IMR-90 (cell line): ENCODE measurements at regions not wholly inside any gene's neighbourhood (a gene's known extent, or its start where the extent isn't known, plus 50 kb on each side); places are given as distances from the start of the nearest gene placed in this dataset.

Experiments
- ATAC-seq: fragments of 200-7000 bp; cut with Tn5 transposase; 2 replicates; pipeline ENCODE4 v1.9.1; 2020; ENCODE audit warnings: low read depth, mild to moderate bottlenecking, moderate library complexity
- BruUV-seq: library from RNA; stranded (reverse); fragments of 400-500 nt; replicated peaks from 2 replicates; lab custom pipeline; 2021; lab: Mats Ljungman, UMichigan
- CTCF ChIA-PET: fragments of 300-600 bp; formaldehyde crosslinking; extraction: SDS; loops from one replicate; lab custom pipeline; 2021; ENCODE audit warnings: antibody characterized with exemption; lab: Yijun Ruan, JAX
- POLR2A ChIA-PET: fragments of 300-600 bp; sonication (Branson Sonifier 250); formaldehyde crosslinking; loops from one replicate; lab custom pipeline; 2022; ENCODE audit warnings: antibody characterized with exemption; ENCODE audit not compliant: unreplicated experiment; lab: Charles Lee
- DNase-seq: peaks from one replicate; pipeline ENCODE4 v3.0.0; 2013
- H2AFZ ChIP-seq: replicated peaks from 2 replicates; pipeline ENCODE3; 2013; ENCODE audit warnings: low read length, mild to moderate bottlenecking; ENCODE audit not compliant: poor library complexity
- H2AK5ac ChIP-seq: 2 replicates; pipeline ENCODE4 v1.6.1; 2013; ENCODE audit warnings: low read depth, low read length, inconsistent platforms
- H2AK9ac ChIP-seq: replicated peaks from 2 replicates; pipeline ENCODE3; 2013; ENCODE audit warnings: mild to moderate bottlenecking, low read depth, low read length, moderate library complexity; ENCODE audit not compliant: poor library complexity
- H2BK120ac ChIP-seq: 2 replicates; pipeline ENCODE4 v1.6.1; 2013; ENCODE audit warnings: low read depth, low read length, inconsistent platforms
- H2BK15ac ChIP-seq: 3 replicates; pipeline ENCODE4 v1.6.1; 2013; ENCODE audit warnings: low read depth, low read length, inconsistent platforms
- H2BK20ac ChIP-seq: 2 replicates; pipeline ENCODE4 v1.6.1; 2013; ENCODE audit warnings: low read depth, mild to moderate bottlenecking, inconsistent platforms, low read length, moderate library complexity
- H2BK5ac ChIP-seq: 2 replicates; pipeline ENCODE4 v1.6.1; 2013; ENCODE audit warnings: mild to moderate bottlenecking, low read depth, low read length, inconsistent platforms; ENCODE audit not compliant: poor library complexity, severe bottlenecking
- H3K14ac ChIP-seq: replicated peaks from 2 replicates; pipeline ENCODE4 v1.6.1; 2013; ENCODE audit warnings: low read depth, low read length, inconsistent platforms
- H3K18ac ChIP-seq: 2 replicates; pipeline ENCODE4 v1.6.1; 2013; ENCODE audit warnings: low read depth, low read length, control low read depth
- H3K23ac ChIP-seq: 2 replicates; pipeline ENCODE4 v1.6.1; 2013; ENCODE audit warnings: low read depth, low read length, inconsistent platforms
- H3K27ac ChIP-seq: 2 replicates; pipeline ENCODE4 v1.5.1; 2013; ENCODE audit warnings: mild to moderate bottlenecking, control low read depth, low read length; ENCODE audit not compliant: insufficient read depth
- H3K27me3 ChIP-seq: 2 replicates; pipeline ENCODE4 v1.6.1; 2013; ENCODE audit warnings: low read length; ENCODE audit not compliant: control insufficient read depth, insufficient read depth
- H3K36me3 ChIP-seq: 2 replicates; pipeline ENCODE4 v1.6.1; 2013; ENCODE audit warnings: low read length, mixed read lengths; ENCODE audit not compliant: control insufficient read depth, insufficient read depth
- H3K4ac ChIP-seq: 2 replicates; pipeline ENCODE4 v1.6.1; 2013; ENCODE audit warnings: low read depth, low read length, inconsistent platforms
- H3K4me1 ChIP-seq: 2 replicates; pipeline ENCODE4 v1.6.1; 2013; ENCODE audit warnings: low read length, mixed read lengths; ENCODE audit not compliant: control insufficient read depth, insufficient read depth
- H3K4me2 ChIP-seq: 2 replicates; pipeline ENCODE4 v1.6.1; 2013; ENCODE audit warnings: low read depth, mild to moderate bottlenecking, control low read depth, low read length, moderate library complexity
- H3K4me3 ChIP-seq: 2 replicates; pipeline ENCODE4 v1.5.1; 2013; ENCODE audit warnings: low read depth, mild to moderate bottlenecking, control low read depth, low read length, moderate library complexity; ENCODE audit not compliant: insufficient read depth
- H3K56ac ChIP-seq: 2 replicates; pipeline ENCODE4 v1.6.1; 2013; ENCODE audit warnings: low read length, inconsistent platforms; ENCODE audit not compliant: insufficient read depth; ENCODE audit errors: extremely low read depth
- H3K79me1 ChIP-seq, 2 experiments: 2 replicates each; pipeline ENCODE4 v1.6.1; 2013; ENCODE audit warnings: low read length in 2 of 2, inconsistent platforms in 1 of 2, low read depth in 1 of 2
- H3K9ac ChIP-seq: 2 replicates; pipeline ENCODE4 v1.6.1; 2013; ENCODE audit warnings: low read depth, low read length, control low read depth
- H3K9me1 ChIP-seq: 2 replicates; pipeline ENCODE4 v1.6.1; 2013; ENCODE audit warnings: low read length, inconsistent platforms; ENCODE audit not compliant: insufficient read depth
- H3K9me3 ChIP-seq: 2 replicates; pipeline ENCODE4 v1.6.1; 2013; ENCODE audit warnings: low read length; ENCODE audit not compliant: control insufficient read depth, insufficient read depth
- H4K20me1 ChIP-seq: 2 replicates; pipeline ENCODE4 v1.6.1; 2013; ENCODE audit warnings: low read length, inconsistent platforms; ENCODE audit not compliant: insufficient read depth
- H4K5ac ChIP-seq: 2 replicates; pipeline ENCODE4 v1.6.1; 2013; ENCODE audit warnings: mild to moderate bottlenecking, low read depth, low read length, control low read depth
- H4K8ac ChIP-seq, 2 experiments: 2 replicates each; pipeline ENCODE4 v1.6.1; 2013; ENCODE audit warnings: low read depth in 2 of 2, low read length in 2 of 2, control low read depth in 1 of 2, inconsistent platforms in 1 of 2
- H4K91ac ChIP-seq: 2 replicates; pipeline ENCODE4 v1.6.1; 2013; ENCODE audit warnings: low read depth, low read length, inconsistent platforms; ENCODE audit not compliant: insufficient read depth
- BHLHE40 ChIP-seq: fragments of 150-350 bp; IDR thresholded peaks from 2 replicates; pipeline ENCODE4 v1.6.1; 2016; ENCODE audit warnings: mild to moderate bottlenecking, low read depth, low read length
- CEBPB ChIP-seq: IDR thresholded peaks from 2 replicates; pipeline ENCODE4 v1.6.1; 2012; ENCODE audit warnings: low read depth, low read length, improper control_type of control experiment
- CTCF ChIP-seq: conservative IDR thresholded peaks from 2 replicates; pipeline ENCODE4 v1.5.1; 2012; ENCODE audit warnings: mild to moderate bottlenecking, low read depth, low read length, improper control_type of control experiment
- RCOR1 ChIP-seq: IDR thresholded peaks from 2 replicates; pipeline ENCODE4 v1.6.1; 2012; ENCODE audit warnings: mild to moderate bottlenecking, low read length, improper control_type of control experiment; ENCODE audit not compliant: insufficient replicate concordance
- RFX5 ChIP-seq: IDR thresholded peaks from 2 replicates; pipeline ENCODE4 v1.8.0; 2012; ENCODE audit warnings: low read depth, mild to moderate bottlenecking, low read length, moderate library complexity
- SMC3 ChIP-seq: fragments of 150-350 bp; IDR thresholded peaks from 2 replicates; pipeline ENCODE4 v1.6.1; 2016; ENCODE audit warnings: low read depth, mild to moderate bottlenecking, antibody characterized with exemption, low read length, moderate library complexity
- USF2 ChIP-seq: fragments of 150-350 bp; IDR thresholded peaks from 2 replicates; pipeline ENCODE4 v1.6.1; 2017; ENCODE audit warnings: mild to moderate bottlenecking, antibody characterized with exemption, low read length, low read depth
- WGBS, 2 experiments: methylation state at CpG; one replicate each; pipeline versions ENCODE4 v1.1.5 to v1.1.7; 2013; ENCODE audit warnings: missing lambda C conversion rate in 2 of 2; ENCODE audit not compliant: insufficient read length in 1 of 2; ENCODE audit errors: extremely low coverage in 2 of 2; 5-methylcytosine and 5-hydroxymethylcytosine counted together
- dilution Hi-C: fragments of 300-500 bp; cut with HindIII; formaldehyde crosslinking; loops from one replicate; pipeline ENCODE4 v1.14.3; 2018; ENCODE audit warnings: low sequenced_read_pairs; ENCODE audit not compliant: unreplicated experiment
- in situ Hi-C: fragments of 300-500 bp; cut with MboI; formaldehyde crosslinking; loops from 3 replicates; pipeline ENCODE4 v1.14.3; 2019; ENCODE audit warnings: low sequenced_read_pairs, inconsistent platforms, mixed read lengths
- intact Hi-C: fragments of 100-400 bp; cut with micrococcal nuclease; formaldehyde crosslinking; loops from 2 replicates; pipeline ENCODE4 v1.10.0; 2022

- Histone ChIP-seq H2AK9ac (no peak overlapping the region), H3K4me1 (no peaks in the 10 kb centered on the region; the same call in 1 of the 2 replicates), H3K18ac (no peak overlapping the region), H2BK120ac (no peak overlapping the region), H4K20me1 (no peaks in the 10 kb centered on the region), H3K4me3 (no peak overlapping the region), H4K8ac (no peak overlapping the region), H2BK5ac (no peak overlapping the region), H3K27ac (no peak overlapping the region), H3K4me2 (no peak overlapping the region), H3K9me1 (no peaks in the 10 kb centered on the region), H2BK15ac (no peak overlapping the region), H2AK5ac (no peak overlapping the region), H2BK20ac (no peak overlapping the region), H3K56ac (no peak overlapping the region), H2AFZ (no peak overlapping the region), H3K9me3 (no peaks in the 10 kb centered on the region), H3K4ac (no peak overlapping the region), H3K9ac (no peak overlapping the region), H3K14ac (no peak overlapping the region), H3K79me1 (no peaks in the 10 kb centered on the region), H4K91ac (no peak overlapping the region), H3K27me3 (no peaks in the 10 kb centered on the region; the same call in 1 of the 2 replicates), H3K36me3 (no peaks in the 10 kb centered on the region), H4K5ac (no peak overlapping the region), H3K23ac (no peak overlapping the region)
- no CpG with 5 or more reads among the region's 1 CpG for WGBS, 2 experiments
- DNase-seq (no peak), ATAC-seq (no peak)
- no TSS peak for BruUV-seq
- ChIA-PET POLR2A (no interaction called here), CTCF (no interaction called here)
- dilution Hi-C loops (no loop called here), intact Hi-C loops (loop anchor here (10.0 kb wide), 1 partner anchor 56 kb away; no protein-coding TSS in a partner anchor), in situ Hi-C loops (no loop called here)
- no peak for TF ChIP-seq BHLHE40
- TF ChIP-seq CEBPB, result no peak
- TF ChIP-seq USF2, result no peak
- no peak for TF ChIP-seq CTCF
- TF ChIP-seq RFX5, result no peak
- no peak for TF ChIP-seq RCOR1
- no peak for TF ChIP-seq SMC3
Observed at GRCh38 chr7:81138870-81139269, 220.0 kb upstream of the SEMA3C start.
